ENCODE measurements at regions not wholly inside any gene's neighbourhood (a gene's known extent, or its start where the extent isn't known, plus 50 kb on each side); places are given as distances from the start of the nearest gene placed in this dataset.

DNA sequence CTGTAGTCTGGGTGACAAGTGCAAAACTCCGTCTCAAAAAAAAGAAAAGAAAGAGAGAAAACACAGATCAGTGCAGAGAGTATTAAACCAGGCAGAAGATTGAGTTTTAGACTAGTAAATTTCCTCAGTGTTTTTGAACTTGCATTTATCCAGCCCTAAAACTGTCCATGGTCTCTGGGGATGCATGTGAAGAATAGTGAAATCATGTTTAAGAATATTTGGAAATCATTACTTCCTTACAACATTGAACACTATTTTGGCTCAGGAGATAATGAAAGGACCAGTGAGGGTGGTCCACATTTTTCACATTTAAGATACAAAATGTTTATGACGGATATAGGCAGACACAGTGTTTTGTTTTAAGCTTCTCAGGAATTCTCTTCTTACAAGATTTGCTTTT is 195.8 kb upstream of the RASGEF1B start:
- no peak for DNase-seq (ENCODE audit: low read depth)

DNA sequence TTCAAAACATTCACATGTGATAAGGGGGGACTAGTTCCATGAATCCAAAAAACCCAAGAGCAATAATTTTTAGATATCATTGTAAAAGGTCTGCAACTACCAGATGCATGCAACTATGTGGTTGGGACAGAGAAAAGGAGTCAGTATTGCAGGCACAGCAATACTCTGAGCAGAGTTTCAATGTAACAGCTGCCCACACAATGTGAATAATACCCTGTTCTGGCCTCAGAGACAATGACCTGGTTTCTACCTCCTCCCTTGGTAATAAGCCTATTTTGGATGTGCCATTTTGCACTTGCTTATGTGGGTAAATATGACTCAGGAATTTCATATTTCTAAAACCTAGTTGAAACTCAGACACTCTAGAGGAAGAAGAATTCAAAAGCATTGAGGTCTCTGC is 194.8 kb upstream of the RASGEF1B start:
- DNase-seq (ENCODE audit: low read depth), result no peak

DNA sequence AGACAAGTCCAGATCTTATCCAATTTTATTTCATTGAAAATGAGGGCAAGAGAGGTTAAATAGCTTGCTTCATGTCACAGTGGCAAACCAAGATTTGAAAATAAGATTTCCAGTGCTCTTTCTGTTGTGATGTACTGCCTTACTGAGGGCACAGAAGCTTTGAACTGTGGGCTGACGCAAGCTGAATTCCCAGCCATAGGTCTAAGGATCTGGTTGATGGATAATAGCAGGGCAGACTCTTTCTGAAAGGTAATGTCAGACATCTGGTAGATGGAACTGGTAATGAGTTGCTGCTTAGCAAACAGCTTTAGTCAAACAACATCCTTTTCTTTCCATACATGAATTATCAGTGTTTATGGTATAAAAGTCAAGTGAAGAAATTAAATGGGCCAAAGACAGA is 193.9 kb upstream of the RASGEF1B start:
- DNase-seq (ENCODE audit: low read depth), result no peak

DNA sequence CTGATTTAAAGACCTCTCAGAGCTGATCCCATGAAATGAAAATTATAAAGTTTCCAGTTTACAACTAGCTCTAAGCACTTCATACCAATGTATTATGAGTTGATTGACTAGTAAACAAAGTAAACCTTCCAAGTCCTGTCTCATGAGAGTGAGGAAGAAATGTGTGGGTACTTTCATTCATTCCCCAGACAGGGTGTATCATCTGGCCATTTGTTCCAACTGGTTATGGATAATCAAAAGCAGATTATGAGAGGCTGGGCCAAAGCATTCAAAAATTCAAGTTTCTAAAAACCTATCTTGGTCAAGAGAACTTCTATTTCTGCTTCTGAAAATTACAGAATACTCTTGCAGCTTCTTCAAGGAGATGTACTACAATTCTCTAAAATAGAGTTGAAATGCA is 193.3 kb upstream of the RASGEF1B start:
- DNase-seq (ENCODE audit: low read depth), result no peak

DNA sequence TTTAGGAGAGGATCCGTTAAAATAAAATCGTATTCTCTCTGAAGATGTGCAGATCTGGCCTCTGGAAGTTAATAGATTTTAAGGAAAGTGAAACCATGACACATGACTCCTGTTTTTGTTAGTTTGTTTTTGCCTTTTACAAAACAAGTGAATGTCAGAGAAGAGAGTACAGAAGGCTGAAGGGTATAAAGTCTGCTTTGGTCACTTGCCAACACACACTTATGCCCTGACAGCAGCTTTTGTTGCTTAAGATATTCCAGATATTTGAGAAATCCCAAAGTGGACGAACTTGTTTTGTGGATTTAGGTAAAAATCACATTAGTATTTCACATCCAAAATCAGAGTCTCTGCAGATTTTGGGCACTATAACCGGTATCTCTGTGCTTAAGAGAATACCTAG is 192.4 kb upstream of the RASGEF1B start:
- DNase-seq (ENCODE audit: low read depth), result no peak

DNA sequence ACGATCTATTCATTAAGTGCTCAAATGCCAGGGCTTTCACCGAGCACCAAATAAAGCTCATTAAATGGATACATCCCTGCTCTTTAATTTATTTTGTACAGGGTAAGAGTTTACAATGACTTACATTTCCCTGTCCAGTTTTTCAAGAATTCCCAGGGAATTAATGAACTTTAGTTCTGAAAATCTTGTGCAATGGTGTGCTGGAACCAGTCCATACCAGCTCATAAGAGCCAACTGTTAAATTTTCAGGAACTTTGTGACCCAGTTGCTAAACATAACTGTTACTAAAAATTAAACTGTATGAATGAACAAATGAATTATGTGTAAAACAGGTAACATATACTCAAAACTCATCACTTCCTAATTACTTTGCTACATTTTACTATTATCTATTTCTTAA is 191.7 kb upstream of the RASGEF1B start:
- no peak for DNase-seq (ENCODE audit: low read depth)

DNA sequence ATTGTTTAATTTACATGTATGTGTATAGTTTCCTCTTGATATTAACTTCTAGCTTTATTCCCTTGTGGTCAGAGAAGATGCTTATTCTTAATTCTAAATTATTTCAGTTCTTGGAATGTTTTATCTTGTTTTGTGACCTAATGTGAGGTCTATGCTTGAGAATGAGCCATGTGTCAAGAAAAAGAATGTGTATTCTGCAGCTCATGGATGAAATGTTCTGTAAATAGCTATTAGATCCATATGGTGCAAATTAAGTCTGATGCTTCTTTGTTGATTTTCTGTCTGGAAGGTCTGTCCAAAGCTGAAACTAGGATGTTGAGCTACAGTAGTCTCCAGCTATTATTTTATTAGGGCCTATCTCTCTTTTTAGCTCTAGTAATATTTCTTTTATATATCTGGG is 187.3 kb upstream of the RASGEF1B start:
- DNase-seq (ENCODE audit: low read depth), result no peak

DNA sequence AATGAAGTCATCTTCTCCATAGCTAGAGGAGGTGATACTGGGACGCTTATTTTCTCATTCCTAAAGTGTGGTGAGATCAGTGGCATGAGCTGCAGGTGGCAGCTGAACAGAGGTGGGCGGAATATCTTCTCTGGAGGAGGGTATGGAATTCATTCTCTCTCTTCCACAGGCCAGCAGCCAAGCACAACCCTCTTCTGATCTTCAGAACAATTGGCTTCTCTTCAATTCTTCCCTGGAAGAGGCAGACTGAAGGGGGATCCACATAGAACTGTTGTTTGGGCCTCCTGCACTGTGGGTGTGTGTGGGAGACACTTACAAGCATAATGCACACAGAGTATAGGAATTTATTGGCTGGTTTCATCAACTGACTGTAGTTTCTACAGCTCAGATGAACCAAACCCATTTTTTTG is 180.4 kb upstream of the RASGEF1B start:
- peak; percentile 7 for DNase-seq (ENCODE audit: low read depth)

DNA sequence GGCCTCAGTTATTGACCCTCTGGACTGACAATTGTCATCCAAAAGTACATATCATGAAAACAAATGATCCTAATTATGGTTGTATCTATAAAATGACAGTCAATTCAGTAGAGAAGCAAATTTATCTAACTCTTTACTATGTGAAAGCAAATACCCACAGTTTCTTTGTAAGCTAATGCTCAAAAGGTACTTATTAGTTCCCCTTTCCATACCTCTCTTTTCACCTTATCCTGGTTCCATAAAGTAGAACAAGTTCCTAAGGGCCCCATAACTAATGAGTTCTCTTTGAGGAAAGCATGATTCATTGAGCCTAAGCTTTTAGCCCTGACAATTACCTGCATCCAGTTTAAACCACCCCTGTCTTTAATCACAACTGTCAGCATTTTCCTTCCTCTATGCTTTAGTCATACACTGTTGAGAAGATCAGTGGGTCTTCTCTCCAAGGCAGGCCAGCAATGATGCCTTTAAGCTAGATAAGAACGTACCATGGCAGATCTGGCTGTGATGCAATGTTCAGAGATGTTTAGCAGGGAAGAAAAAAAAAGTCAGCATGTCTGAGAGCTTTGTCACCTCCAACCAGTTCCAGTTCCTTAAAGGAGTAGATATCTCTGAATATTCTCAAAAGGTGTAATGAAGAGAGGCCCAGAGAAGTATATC is 179.7 kb upstream of the RASGEF1B start:
- no peak for DNase-seq (ENCODE audit: low read depth)

DNA sequence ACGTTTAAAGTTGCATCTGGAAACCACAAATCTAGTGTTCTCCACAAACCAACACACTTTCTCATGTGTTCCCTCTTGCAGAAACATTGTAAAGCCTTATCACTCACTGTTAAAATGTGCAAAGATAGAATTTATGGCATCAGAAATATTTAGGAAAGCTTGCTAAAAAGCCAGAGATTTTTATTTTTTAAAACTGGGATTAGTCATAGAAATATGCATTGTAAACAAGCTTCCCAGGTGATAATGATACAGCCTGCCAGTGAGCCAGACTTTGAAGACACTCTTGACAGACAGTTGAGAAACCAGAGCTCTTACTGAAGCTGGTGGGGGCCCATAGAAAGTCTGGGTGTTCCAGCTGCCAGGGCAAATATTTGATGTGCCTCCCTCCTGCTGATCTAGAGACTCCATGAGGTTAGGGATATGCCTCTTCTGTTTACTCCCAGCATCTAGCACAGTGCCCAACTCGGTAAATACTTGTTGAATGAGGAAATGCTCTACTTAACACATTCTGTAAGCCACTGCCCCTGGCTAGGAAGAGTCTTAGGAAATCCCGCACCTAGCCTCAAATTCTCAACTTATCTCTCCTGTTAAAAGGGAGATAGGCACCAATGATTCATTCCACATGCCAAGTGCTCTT is 179.0 kb upstream of the RASGEF1B start:
- no peak for DNase-seq (ENCODE audit: low read depth)

DNA sequence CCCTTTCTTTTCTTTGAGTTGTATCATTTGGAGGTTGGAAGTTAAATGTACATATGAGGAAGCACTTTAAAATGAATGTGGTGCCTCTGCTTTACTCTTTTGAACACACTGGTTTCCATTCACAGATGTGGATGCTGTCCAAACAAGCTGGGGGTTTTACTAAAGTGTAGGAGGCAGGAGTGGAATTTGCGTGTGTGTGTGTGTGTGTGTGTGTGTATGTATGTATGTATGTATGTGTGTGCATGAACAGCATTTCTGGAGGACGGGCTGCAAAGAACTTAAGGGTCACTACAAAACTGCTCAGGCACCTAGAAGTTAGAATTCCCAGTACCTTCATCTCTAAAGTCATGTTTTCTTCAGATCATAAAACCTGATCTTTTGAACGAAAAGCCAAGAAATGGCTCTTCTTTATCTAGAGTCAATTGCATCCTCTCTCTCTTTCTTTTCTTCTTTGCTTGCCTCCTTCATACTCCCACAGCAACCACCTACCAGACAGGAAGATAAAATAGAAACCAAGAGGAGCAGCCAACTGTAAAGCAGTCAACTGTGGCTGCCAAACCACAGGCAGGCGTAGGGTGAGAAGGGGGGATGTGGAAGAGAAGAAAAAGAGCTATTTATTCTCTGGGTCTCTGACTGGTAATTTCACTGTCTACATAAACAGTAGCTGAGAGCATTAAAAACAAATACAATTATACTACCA is 177.0 kb upstream of the RASGEF1B start:
- peak; percentile 32 for DNase-seq (ENCODE audit: low read depth)

DNA sequence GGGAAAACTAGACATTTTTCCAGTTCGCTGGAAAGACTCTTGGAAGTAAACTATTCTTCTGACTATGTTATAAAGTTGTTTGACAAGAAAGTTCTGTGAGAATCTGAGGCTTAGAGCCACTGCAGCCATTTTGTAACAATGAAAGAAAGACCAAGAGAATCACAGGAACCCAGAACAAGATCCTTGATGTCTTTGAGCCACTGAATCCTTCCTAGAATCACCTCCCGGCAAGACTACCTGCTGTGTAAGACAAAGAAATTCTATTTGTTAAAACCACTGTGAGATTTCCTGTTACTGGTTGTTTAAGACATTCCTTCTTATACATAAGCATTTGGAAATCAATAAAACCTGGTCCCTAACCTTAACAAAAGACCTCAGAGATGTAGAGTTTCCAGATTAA is 175.7 kb upstream of the RASGEF1B start:
- DNase-seq (ENCODE audit: low read depth), result no peak

DNA sequence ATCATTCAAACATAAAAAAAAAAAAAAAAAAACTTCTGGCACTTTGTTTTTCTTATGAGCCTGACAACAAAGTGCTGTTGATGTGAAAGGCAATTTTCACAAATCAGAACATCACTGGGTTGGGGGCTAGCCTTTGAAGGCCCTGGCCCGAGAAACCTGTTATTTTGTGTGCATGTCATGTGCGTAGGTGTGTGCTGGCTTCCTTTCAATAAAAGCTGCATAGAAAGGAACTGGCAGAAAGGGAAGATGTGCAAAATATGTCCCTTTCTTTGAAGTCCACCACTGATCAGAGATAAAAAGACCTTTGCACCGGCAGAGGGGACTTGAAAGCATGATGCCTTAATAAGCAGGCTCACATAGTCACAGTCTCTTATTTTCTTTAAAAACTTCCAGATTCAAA is 170.8 kb upstream of the RASGEF1B start:
- no peak for DNase-seq (ENCODE audit: low read depth)

DNA sequence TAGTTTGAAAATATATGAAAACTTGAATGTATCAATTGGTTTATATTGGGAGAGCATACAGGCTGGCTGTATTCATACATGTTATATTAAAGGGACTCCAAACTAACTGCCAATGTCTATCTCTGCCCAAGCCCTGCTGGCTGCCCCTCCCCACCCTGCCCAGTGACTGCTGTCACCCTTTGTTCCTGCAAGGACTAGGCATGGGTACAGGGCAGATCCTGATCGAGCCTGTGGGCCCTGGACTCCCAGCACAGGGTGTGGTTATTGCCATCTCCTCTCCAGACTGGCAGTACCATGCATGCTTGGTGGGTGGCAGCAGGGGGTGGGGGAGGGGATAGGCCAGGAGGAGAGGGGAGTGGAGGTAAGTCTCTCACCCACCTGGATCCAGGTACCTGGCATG is 167.5 kb upstream of the RASGEF1B start:
- no peak for DNase-seq (ENCODE audit: low read depth)

DNA sequence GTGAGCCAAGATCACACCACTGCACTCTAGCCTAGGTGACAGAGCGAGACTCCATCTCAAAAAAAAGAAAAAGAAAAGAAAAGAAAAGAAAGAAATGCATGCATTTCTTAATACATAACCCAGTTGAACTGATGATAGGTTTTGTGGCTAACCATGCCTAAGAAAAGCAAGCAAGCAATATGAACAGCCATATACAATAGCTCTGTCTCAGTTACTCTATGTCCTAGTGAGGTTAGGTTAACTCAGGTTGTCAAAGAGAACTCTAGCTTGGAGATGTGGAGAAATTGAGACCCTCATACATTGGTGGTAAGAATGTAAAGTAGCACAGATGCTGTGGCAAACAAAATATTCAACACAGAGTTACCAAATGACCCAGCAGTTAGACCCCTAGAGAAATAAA is 167.0 kb upstream of the RASGEF1B start:
- DNase-seq (ENCODE audit: low read depth), result no peak

DNA sequence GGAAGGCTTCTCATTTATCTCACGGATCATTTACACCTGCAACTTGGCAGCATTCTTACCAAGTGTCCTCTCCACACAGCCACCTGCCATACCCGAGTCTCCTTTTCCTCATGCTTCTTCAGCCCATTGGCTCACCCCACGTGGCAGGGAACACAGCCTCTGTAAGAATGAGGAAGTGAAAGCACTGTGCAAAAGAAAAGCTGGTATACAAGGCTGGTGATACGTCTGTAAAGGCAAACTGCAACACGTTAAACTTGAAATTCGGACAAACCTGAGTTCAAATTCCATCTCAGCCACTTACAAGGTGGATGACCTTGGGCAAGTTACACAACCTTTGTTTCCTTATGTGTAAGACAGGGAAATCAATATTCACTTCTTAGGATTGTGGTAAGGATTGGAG is 164.0 kb upstream of the RASGEF1B start:
- DNase-seq (ENCODE audit: low read depth), result no peak

DNA sequence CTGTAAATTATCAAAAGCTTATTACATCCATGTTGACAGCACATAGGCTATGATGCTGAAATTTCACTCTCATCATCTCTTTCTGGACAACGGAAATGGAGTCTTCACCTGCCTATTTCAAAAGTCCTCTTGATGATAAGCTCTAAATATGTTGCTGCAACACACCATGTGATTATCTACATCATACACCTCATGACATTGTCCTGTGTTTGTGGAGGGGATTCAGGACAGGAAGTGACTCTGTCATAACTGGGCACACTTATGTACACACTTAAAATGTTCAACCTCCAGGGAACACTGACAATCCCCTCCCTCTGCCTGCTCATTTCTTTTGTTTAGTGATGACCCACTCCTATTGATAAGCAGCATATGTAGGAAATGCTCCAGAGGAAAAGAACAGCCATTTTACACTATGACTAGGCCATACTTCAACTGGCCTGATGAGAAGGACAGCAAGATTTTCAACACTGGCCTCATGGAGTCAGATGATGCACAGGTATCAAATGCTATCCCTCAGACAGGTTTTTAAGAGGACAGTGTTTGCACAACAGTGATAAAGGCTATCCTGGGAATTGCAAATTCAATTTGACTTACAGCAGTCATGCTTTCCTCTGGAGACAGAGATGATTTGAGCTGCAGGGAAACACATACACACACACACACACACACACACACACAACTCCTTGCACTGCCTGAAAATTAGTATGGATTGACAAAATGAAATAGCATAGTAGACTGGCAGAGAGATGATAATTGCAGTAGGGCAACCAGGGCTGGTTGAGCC is 163.3 kb upstream of the RASGEF1B start:
- DNase-seq (ENCODE audit: low read depth), result no peak

DNA sequence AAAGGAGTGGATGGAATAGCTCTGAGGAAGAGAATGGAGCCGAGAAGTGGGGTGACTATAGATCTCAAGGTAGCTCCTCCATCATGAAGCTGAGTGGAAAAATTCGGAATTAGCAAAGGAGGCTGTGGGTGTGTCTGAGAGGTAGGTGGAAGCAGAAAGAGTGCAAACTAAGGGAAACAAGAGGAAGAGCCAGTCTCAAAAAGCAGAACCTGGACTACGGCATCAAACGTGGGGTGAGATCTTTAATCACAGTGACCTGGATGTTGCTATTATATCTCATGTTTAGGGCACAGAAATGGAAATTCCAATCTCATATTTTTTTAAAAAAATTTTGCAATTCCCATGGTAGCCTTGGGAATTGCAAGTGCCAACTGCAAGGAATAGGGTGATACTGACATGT is 162.5 kb upstream of the RASGEF1B start:
- no peak for DNase-seq (ENCODE audit: low read depth)

DNA sequence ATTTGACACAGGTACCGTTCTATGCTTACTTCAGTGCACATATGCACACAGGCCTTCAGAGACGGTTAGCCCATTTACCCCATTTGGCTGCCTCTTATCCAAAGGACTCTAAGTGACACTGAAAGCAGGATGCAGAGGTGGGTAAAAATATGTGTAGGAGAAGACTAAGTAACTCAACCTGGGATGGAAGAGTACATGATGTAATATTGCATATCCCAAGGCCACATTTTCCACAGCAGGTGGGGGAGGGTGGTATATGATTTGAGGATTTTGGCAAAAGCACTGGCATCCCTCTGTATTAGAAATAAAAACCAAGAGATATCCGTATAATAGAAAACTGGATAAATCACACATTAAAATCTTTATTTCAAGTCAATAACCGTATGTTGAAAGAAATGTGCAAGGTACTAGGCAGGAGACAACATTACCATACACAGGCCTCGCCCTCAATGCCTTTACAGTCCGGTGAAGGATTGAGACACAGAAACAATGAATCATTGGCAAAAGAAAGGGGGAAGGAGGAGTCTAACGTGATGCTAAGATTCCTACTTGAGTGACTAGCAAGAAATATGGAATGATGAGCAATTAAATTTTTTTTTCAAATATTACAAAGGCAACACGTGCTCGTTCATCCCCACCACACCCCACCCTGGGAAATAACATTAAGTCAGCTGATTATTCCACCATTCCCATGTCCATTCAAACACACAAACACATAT is 161.0 kb upstream of the RASGEF1B start:
- no peak for DNase-seq (ENCODE audit: low read depth)

DNA sequence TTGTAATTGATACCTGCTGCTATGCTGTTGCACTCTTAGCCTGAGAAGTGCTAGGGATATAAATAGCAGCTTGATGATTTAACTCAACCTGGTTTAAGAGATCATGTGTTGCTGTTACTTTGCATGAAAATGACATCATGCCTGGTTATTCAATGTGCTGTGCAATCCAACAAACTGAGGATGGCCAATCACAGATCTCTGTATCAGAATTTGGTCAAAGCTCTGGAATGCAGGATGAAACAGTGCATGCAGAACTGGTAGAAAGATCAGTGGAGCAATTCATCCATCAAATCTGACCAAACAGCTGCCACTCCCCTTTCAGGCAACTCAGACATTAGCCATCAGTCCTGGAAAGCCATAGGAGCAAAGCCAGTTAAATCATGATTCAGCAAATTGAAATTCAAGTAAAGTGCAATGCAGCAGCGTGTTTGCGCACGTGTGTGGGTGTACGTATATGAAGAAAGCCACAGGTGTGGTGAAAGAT is 160.3 kb upstream of the RASGEF1B start:
- no peak for DNase-seq (ENCODE audit: low read depth)

DNA sequence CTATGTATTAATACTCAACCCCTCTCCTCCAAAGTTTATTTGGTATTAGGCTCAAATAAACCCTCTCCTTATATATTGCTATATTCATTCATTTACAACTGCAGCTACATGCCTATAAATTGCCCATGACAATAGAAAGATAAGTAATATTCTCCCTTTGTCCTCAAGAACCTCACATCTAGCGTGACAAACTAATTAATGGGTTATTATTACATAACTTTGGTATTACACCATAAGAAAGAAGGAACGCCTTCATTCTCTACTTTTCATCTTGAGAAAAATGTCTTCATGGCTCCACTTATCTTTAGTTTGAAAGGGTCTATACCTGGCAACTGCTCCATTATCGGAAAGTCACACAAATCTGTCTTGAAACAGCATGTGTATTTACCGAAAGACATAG is 157.7 kb upstream of the RASGEF1B start:
- no peak for DNase-seq (ENCODE audit: low read depth)

DNA sequence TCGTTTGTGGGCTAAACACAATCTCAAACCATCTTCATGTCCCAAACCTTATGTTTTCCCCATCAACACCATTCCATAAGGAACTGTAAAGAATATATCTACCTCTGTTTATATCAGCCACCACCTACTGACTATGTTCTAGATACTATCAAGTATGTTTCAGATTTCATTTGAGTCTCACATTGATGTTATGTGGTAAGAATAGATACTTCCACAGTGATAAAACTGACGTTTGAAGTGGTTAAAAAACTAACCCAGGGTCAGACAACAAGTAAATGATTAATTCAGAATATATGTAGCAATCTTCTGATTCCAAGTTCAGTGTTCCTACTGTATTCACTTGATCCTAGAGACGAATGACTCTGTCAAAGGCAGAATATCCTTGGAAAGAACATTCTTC is 156.8 kb upstream of the RASGEF1B start:
- DNase-seq (ENCODE audit: low read depth), result no peak

Data from stimulated activated CD4-positive, alpha-beta T cell treated with anti-CD3 and anti-CD28 coated beads, Interleukin-2, amount 100 ng/mL, for 4 hours (primary cell).